ENCODE measurements at regions not wholly inside any gene's neighbourhood (a gene's known extent, or its start where the extent isn't known, plus 50 kb on each side); places are given as distances from the start of the nearest gene placed in this dataset.

GRCh38 chr2:4404363-4404762, 701.0 kb downstream of the DCDC2C start (continued):
- TF ChIP-seq RAD51 (IDR thresholded peaks at IDR 0.05): no peak

GRCh38 chr2:4408321-4408720, 704.9 kb downstream of the DCDC2C start:
- FAIRE-seq (no peak), ATAC-seq (no peak), DNase-seq (ENCODE audit: low read depth, low spot score) (no peak)
- BruUV-seq (replicated peaks): no TSS peak
- Histone ChIP-seq H3K9me3 (replicated peaks; ENCODE audit: control insufficient read depth, insufficient read depth, low read length) (no peaks in the 10 kb centered on the region), H2AFZ (ENCODE audit: control insufficient read depth, low read depth, low read length) (no peak overlapping the region), H3K36me3 (ENCODE audit: control insufficient read depth in 2 of 2, insufficient read depth in 2 of 2, low read length in 1 of 2) (no peaks in the 10 kb centered on the region), H3K79me2 (ENCODE audit: control insufficient read depth, insufficient read depth, low read length) (no peaks in the 10 kb centered on the region), H3K27me3 (replicated peaks in 1 of 2; ENCODE audit: control insufficient read depth in 2 of 2, insufficient read depth in 2 of 2, low read length in 1 of 2) (no peaks in the 10 kb centered on the region), H4K20me1 (ENCODE audit: control insufficient read depth, insufficient read depth) (no peaks in the 10 kb centered on the region), H3K27ac (ENCODE audit: control insufficient read depth, insufficient read depth) (no peak overlapping the region), H3K9ac (ENCODE audit: control insufficient read depth, insufficient read depth, low read length) (no peak overlapping the region), H3K4me1 (ENCODE audit: control insufficient read depth, insufficient read depth, low read length) (no peaks in the 10 kb centered on the region), H3K4me3 (no peak overlapping the region), H3K4me2 (ENCODE audit: control insufficient read depth, insufficient read depth) (no peak overlapping the region)
- ChIA-PET CTCF (no interaction called here), POLR2A (no interaction called here), RAD21 (ENCODE audit: unreplicated experiment) (no interaction called here), SMC1A (ENCODE audit: uncharacterized antibody, unreplicated experiment) (no interaction called here)
- intact Hi-C loops (cut with micrococcal nuclease; ENCODE audit: unreplicated experiment) (no loop called here), in situ Hi-C loops (cut with MboI) (no loop called here)
- no peak for TF ChIP-seq ZNF384 (IDR thresholded peaks at IDR 0.05; ENCODE audit: borderline replicate concordance, low read depth, low read length)
- no peak for TF ChIP-seq POLR2AphosphoS5 (IDR thresholded peaks at IDR 0.05; ENCODE audit: low read length)
- TF ChIP-seq LARP7 (IDR thresholded peaks at IDR 0.05): no peak
- no peak for TF ChIP-seq TARDBP (IDR thresholded peaks at IDR 0.05; ENCODE audit: borderline replicate concordance)
- no peak for TF ChIP-seq ATF7 (IDR thresholded peaks at IDR 0.05; ENCODE audit: low read depth)
- no peak for TF ChIP-seq JUNB (IDR thresholded peaks at IDR 0.05)
- no peak for TF ChIP-seq EP300 (IDR thresholded peaks at IDR 0.05; ENCODE audit: borderline replicate concordance in 1 of 2, control insufficient read depth in 1 of 2, low read depth in 2 of 2, low read length in 2 of 2)
- TF ChIP-seq NFYA (IDR thresholded peaks at IDR 0.05; ENCODE audit: borderline replicate concordance, low read depth, low read length): no peak
- no peak for TF ChIP-seq CREM (IDR thresholded peaks at IDR 0.05; ENCODE audit: low read depth)
- no peak for TF ChIP-seq MYB (IDR thresholded peaks at IDR 0.05; ENCODE audit: borderline replicate concordance, low read depth, low read length)
- TF ChIP-seq TCF12 (IDR thresholded peaks at IDR 0.05; ENCODE audit: low read depth, low read length): no peak
- TF ChIP-seq ZSCAN29 (IDR thresholded peaks at IDR 0.05): no peak
- TF ChIP-seq E4F1 (IDR thresholded peaks at IDR 0.05; ENCODE audit: borderline replicate concordance, partially characterized antibody): no peak
- TF ChIP-seq BACH1 (IDR thresholded peaks at IDR 0.05; ENCODE audit: borderline replicate concordance): no peak
- no peak for TF ChIP-seq PRDM15 (CRISPR knock-in tag; IDR thresholded peaks at IDR 0.05)
- TF ChIP-seq NR2C1 (IDR thresholded peaks at IDR 0.05): no peak
- no peak for TF ChIP-seq SRF (IDR thresholded peaks at IDR 0.05; ENCODE audit: low read depth in 2 of 2, low read length in 2 of 2)
- no peak for TF ChIP-seq SREBF1 (IDR thresholded peaks at IDR 0.05; ENCODE audit: low read length)
- no peak for TF ChIP-seq TAF1 (IDR thresholded peaks at IDR 0.05; ENCODE audit: borderline replicate concordance, low read depth, low read length)
- no peak for TF ChIP-seq TBL1XR1 (IDR thresholded peaks at IDR 0.05; ENCODE audit: low read depth, low read length)
- WGBS (ENCODE audit: insufficient coverage, insufficient replicate concordance, low lambda C conversion rate, missing lambda C conversion rate): 19% methylated on average over 10 of the region's 10 CpGs

Measured in GM12878 (cell line).